NCI-H69 (cell line): ENCODE measurements at regions not wholly inside any gene's neighbourhood (a gene's known extent, or its start where the extent isn't known, plus 50 kb on each side); places are given as distances from the start of the nearest gene placed in this dataset.

ENCODE experiments used
- DNase-seq: peaks from one replicate; lab custom pipeline; 2025; lab: John Stamatoyannopoulos, UW

DNA sequence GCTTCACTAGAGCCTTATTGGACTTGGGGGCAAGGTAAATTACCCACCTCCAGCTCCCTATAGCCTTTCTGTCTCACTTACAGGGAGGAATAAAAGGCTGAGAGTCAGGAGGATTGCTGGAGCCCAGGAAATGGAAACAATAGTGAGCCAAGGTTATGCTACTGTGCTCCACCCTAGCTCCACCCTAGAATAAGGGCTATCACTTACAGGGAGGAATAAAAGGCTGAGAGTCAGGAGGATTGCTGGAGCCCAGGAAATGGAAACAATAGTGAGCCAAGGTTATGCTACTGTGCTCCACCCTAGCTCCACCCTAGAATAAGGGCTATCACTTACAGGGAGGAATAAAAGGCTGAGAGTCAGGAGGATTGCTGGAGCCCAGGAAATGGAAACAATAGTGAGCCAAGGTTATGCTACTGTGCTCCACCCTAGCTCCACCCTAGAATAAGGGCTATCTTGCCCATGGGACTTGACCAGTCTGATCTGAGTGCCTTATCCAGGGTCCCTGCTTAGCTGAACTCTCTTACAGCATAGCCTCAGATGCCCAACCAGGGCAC lies 150.6 kb upstream of the UGT8 start:
- DNase-seq, result peak; percentile 45

DNA sequence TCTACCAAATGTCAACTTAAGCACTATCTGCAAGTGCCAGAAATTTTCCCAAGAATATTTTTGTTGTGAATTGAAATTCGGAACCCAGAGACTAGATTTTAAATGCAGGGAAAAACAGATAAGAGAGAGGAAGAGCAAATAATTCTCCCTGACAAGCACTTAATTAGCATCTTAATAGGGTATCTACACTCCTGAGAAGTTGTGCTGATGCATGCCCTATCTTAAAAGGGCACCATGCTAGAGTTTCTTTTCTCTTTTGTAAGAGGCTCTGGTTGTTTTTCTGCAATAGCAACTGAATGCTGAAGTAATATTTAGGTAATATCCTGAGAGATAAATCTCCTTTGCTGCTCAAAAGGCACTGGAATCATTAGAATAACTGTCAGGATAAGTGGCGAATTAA lies 139.9 kb upstream of the UGT8 start:
- no peak for DNase-seq

DNA sequence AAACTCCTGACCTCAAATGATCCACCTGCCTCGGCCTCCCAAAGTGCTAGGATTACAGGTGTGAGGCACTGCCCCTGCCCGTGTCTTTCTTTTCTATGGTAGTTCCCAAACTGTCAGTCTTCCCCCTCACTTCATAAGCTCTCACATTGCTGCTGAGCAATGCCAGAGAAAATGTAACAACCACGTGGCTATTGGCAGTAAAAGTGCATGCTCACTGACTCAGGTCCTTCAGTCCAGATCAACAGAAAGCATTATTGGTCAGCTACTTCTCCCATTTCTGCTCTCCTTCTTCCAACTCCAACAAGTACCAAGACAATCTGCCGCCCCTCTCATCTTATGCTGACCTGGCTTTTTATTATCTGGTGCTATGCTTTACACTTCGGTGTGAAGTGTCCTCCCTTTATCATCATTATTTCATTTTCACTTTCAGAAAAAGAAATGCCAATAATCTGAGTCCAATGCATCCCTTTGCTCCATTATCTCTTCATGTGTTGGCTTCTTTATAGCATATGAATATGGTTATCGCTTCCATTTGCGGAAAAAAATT lies 133.8 kb upstream of the UGT8 start:
- DNase-seq, result no peak

DNA sequence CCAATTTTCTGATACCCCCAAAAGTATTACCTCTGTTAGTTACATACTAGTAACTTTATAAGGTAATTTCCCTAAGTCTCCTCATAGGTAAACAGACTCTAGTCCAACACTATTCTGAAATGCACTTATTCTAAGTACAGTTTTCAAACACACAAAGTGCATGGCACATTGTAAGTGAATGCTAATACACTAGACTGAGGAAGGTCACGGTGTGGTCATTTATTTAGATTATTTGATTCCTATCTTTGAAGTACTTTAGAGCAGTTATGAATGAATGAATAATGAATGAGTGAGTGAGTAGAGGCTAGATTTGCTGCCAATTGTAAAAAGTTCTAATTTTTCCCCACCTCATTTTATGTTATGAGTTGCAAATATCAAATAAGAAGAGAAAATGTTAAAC lies 132.8 kb upstream of the UGT8 start:
- DNase-seq, result no peak

DNA sequence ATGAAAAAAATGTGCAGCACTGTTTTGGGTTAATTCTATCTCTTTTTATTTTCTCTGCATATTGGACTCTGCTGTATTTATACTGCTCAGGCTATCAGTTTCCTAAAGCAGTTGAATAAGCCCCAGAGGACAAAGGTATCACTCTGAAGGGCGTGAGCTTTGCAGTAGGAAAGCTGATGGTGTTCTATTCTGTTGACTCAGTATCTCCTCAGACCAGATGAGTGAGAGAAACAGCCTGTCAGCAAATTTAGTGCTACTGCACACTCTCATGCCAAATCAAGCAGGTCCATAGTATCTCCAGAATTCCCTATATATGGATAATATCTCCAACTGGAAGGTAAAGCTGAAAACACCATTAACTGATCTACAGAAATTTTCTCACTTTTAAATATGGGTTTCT lies 132.3 kb upstream of the UGT8 start:
- DNase-seq, result peak; percentile 18

DNA sequence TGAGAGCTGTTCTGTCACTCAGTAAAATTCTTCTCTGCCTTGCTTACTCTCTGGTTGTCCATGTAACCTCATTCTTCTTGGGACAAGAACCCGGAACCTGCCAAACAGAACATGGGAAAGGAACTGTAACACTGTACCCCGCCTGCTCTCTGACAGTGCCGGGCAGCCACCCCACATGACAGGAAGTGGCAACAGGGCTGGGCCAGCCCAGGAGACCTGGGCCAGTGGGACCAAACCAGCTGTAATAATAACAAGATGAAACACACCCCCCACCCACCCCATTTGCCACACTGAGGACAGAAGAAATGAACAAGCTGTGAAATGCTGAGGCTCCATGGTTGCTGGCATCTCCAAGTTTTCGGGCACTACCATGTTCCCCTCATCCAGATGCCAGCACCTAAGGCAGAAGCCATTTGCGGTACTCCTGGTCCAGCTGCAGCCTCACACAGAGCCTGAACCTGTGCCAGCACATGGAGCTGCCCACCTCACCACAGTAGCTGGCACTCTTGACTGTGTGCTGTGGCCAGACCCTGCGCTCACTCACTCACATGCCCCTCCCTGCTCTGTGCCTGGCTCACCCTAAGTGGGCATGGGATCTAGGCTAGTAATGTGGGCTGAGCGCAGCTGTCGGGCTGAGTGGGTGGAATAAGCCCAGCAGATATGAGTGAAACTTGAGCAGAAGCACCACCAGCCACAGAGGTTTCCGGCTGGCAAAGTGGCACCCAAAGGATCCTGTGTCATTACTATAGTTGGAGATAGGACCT lies 126.2 kb upstream of the UGT8 start:
- DNase-seq, result no peak

DNA sequence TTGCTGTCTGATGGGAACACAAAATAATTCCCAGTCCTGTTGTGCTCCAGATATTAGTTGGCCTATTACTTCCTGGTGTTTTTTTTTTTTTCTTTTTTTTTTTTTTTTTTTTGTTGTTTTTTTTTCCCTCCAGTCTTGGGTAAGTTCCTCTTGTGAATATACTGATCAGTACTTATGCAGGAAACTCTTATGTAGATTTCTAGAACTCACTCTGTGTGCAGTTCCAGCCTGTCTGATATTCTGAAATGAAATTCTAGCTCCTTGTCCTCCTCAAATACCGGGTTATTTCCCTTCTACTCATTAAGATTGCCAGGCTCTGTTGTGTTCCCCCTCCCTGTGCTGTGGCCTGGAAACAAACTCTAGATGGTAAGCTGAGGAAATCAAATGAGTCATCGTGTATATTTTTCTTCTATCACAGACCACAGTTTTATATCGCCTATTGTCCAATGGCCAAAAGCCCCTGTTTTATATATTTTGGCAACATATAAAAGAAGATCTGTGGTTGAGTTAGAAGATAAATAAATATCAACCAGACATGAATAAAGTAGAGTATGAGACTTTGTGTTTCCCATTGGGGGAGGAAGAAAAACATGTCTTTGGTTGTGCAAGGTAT lies 124.3 kb upstream of the UGT8 start:
- no peak for DNase-seq

DNA sequence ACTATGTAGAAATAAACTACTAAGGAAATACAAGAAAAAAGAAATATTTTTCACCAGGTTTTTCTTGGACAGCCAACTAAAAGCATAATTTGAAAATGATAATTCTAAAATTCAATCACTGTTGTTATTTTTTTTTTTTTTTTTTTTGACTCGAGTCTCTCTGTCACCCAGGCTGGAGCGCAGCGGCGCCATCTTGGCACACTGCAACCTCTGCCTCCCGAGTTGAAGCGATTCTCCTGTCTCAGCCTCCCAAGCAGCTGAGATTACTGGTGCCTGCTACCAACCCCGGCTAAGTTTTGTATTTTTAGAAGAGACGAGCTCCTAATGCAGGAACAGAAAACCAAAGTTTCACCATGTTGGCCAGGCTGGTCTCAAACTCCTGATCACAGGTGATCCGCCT lies 122.3 kb upstream of the UGT8 start:
- DNase-seq, result no peak

DNA sequence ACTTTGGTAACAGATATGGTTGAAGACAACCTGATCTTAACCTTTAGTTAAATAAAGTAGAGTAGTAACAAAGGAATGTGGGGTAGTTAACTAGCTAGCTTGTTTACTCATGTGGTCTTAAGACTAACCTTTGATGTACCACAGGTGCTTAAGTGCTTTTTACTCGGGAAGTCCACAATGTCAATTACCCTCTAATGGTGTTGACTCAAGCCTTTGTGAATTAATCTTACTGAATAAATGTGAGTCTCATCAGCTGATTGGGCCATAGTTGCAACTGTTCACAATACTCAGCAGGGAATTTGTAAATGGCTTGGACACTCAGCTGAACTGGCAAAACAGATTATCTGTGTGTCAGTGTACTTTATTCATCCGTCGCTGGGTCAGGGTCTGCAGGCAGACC lies 119.0 kb upstream of the UGT8 start:
- peak; percentile 93 for DNase-seq

DNA sequence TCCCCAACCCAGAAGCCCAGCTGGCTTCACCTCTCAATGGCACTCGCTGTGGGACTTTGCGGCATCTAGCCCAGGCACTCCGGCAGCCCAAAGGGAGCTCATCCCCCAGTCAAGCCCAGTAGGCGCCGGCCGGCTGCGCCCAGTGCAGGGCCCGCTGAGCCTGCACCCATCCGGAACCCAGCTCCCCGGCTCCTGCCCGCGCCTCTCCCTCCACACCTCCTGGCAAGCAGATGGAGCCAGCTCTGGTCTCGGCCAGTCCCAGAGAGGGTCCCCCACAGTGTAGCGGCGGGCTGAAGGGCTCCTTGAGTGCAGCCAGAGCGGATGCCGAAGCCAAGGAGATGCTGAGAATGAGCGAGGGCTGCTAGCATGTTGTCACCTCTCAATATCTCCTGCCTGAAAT lies 116.8 kb upstream of the UGT8 start:
- DNase-seq, result no peak

DNA sequence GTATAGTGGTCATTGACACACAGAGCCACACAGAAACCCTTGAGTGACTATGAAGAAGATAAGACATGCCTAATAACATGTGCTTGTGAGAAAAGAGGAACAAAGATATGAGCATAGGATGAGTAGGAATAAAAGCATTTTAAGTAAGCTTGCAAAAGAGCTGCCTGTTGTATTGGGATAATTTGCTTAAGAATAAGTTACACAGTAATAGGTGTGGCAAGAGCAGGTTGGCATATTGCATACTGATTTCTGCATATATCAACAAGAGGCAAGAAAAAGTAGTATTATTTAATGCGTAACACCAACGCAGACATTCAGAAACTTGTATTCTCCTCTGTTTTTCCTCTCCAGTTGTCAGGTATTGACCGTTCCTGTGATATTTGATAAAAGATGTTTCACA lies 111.5 kb upstream of the UGT8 start:
- no peak for DNase-seq

DNA sequence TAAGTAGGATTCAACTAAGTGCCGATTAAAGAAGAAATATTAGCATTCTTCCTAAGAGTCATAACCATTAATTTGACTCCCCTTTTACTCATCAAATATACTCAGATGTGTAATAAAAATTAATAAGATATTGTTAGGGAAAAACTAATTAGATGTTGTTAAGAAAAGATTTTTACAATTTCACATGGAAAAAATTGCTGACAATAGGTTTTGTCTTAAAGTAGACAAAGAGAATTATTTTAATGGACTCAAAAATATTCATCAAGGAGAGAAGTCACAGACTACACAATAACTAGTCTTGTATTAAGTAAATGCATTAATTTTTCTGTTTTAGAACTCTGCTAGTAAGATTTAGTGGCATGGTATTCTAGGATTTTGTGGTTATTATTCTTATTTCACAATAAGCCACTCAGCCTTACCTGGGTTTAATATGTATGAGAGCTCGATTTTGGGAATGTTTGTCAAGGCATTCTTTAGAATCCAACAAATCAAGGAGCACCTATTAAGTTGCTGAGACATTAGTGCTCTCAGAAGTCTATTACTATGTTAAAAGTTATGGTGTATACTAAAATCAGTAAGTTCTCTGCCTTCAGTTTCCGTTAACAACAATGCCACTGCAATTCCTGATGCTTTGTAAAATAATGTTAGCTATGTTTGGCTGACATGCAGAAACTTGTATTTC lies 110.2 kb upstream of the UGT8 start:
- DNase-seq, result no peak

DNA sequence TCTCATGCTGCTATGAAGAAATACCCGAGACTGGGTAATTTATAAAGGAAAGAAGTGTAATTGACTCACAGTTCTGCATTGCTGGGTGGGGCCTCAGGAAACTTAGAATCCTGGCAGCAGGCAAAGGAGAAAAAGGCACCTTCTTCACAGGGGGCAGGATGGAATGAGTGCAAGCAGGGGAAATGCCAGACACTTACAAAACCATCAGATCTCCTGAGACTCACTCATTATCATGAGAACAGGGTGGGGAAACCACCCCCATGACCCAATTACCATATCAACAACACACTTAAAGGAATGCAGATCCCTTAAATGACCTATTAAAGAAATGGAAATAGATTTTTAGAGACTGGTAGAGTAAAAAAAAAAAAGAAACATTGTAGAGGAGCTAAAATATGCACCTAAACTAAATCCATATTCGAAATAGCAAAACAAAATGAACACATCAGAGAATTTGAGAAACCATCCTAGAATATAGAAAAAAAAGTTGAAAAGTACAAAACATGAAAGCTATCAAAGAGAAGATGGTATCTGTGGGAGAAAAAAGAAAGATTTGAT lies 104.3 kb upstream of the UGT8 start:
- DNase-seq, result peak; percentile 13

DNA sequence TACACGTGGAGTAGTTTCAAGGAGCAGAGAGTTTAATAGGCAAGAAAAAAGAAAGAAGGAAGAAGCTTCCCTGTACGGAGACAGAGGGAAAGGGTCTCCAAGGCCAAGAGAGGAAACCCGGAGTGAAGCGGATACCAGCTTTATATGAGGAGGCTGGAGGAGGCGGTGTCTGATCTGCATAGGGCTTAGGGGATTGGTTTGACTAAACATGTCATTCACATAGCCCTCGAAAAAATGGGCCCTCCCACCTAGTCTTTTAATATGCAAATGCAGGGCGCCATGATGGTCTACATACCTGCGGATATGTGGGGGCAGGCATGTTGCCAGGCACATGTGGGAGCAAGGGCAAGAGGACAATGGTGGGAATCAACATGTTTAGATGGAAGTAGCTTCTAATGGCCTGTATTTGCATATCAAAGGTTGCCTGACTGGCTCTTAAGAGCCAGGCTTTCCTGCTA lies 103.1 kb upstream of the UGT8 start:
- DNase-seq, result peak; percentile 12

DNA sequence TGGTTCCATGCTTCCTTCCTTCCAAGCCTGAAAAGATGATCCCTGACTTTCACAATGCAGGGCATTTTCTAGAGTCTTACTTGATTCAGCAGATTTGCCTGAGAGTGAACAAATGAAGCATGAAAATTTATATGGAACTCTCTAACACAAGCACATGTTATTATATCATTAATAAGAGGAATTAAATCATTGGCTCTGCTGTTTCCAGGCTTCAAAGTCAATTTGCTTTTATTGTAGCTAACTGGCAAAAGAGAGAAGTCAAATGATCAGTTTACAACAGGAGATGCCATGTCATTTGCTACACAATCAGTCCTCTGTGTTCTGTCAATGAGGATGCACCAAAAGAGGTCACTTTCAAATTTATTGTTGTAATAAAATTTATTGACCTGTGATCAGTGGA lies 101.5 kb upstream of the UGT8 start:
- DNase-seq, result no peak

DNA sequence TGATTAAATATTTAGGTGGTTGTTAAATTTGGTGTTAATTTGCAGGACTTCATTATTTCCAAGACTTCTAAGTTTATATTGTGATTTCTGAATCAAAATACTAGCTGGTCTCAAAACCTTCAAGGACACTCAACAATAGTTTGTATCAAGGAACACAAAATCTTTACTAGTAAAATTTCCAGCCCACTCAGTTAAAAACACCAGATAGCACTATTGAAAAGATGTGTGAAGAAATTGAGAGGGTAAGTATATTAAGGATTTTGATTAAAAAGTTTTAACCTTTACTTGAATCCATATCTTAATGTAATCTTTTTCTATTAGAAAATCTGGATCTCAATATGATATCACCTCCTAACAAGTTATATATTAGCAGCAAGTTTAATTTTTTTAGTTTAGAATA lies 89.3 kb upstream of the UGT8 start:
- DNase-seq, result no peak

DNA sequence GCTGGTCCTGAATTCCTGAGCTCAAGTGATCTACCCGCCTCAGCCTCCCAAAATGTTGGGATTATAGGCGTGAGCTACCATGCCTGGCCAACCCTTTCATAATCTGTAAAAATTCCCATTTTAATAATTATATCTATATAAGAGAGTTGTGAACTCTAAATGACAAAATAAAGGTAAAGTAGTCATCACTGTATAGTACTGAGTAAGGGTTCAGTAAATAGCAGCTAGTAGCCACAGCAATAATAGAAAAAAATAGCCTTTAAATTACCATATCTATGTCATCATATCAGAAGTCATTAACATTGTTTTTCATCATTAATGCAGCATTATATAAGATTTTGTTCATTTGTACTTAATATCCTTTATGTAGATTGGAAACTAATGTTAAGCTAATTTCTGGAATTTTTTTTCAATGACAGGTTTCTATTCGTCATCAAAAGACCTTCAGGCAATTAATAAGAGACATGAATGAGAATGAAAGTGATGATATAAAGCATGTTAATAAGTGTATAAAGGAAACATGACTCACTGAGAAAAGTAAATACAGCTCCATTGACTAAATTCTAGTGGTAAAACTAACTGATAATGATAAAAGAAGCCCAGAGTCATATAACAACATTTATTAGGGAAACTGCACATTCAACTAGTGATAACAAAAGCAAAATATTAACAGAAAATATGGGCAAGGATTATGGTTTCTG lies 85.9 kb upstream of the UGT8 start:
- peak; percentile 20 for DNase-seq

DNA sequence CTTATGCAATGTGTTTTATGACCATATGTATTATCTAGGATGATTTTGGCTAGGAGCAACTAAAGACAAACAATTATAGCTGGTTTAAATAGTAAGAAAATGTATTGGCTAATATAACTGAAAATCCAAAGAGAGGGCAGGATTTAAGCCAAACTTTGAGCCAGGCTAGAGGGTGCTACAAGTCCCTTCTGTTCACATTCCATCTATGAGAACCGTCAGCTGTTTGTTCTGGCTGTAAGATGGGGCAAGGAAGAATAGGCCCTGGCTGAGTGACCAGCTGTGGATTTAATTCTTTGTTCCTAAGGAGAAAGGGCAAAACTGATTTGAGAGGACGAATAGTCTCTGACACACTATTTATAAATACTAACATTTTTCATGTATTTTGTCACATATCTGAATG lies 79.2 kb upstream of the UGT8 start:
- peak; percentile 30 for DNase-seq

DNA sequence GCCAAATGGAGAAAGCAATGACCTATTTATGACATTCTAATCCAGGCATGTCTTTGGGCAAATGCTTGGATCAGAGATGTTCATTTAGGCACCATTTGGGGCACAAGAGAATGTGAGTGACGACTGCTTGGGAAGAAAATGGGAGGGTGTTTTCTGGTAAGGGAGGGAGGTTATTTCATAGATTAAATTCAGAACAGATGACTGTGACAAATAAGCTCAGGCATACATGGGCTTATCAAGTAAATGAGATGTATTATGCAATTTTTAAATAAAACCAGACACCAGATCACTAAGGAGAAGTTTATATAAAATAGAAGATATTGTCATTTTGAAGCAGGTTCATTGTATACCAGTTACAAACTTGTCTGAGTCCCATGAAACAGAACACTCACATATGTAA lies 71.4 kb upstream of the UGT8 start:
- DNase-seq, result no peak

DNA sequence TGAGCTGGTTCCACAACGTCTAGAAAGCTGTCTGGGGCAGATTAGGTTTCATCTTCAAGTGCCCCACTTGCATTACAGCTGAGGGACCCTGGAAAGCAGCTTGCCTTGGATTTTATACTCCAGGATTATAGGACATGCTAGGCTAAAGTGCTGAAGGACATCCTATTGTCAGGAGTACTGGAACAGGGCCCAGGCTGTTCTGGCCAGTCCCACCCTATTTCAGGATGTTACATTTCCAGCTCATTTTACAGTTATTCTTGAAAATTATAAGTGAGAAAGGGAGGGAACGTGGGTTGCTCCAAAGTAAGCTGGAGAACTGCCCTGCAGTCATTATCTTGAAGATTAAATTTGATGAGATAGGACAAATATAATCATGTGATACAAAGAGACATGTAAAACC lies 71.0 kb upstream of the UGT8 start:
- DNase-seq, result peak; percentile 41

DNA sequence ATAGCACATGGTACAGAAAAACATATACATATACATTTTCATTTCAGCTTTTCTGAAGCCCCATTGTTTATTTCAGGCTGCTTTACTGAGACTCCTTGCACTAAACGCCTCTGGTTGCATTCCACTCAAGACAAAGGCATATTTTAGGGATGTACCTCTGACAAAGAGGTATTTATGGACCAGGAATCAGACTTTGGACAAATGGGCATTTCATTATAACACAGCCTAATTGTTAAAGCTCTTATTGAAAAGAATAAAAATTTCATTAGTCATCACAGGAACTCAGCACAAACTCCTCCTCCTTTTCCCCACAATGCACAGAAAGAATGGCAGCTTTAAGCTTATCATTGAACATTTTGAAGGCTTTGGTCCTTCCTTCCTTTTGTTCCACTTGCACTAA lies 62.9 kb upstream of the UGT8 start:
- no peak for DNase-seq

DNA sequence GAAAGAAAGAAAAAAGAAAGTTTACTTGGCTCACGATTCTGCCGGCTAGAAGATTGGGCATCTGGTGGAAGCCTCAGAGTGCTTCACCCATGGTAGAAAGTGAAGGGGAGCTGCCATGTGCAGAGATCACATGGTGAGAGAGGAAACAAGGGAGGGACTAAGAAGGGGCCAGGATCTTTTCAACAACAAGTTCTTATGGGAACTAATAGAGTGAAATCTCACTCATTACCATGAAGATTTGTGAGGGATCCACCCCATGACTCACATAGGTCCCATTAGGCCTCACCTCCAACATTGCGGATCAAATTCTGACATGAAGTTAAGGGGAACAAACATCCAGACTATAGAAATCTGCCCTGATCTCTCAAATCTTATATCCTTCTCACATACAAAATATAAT lies 61.3 kb upstream of the UGT8 start:
- DNase-seq, result no peak
